ENCODE measurements at regions not wholly inside any gene's neighbourhood (a gene's known extent, or its start where the extent isn't known, plus 50 kb on each side); places are given as distances from the start of the nearest gene placed in this dataset.

- TF ChIP-seq, protein P1, sequence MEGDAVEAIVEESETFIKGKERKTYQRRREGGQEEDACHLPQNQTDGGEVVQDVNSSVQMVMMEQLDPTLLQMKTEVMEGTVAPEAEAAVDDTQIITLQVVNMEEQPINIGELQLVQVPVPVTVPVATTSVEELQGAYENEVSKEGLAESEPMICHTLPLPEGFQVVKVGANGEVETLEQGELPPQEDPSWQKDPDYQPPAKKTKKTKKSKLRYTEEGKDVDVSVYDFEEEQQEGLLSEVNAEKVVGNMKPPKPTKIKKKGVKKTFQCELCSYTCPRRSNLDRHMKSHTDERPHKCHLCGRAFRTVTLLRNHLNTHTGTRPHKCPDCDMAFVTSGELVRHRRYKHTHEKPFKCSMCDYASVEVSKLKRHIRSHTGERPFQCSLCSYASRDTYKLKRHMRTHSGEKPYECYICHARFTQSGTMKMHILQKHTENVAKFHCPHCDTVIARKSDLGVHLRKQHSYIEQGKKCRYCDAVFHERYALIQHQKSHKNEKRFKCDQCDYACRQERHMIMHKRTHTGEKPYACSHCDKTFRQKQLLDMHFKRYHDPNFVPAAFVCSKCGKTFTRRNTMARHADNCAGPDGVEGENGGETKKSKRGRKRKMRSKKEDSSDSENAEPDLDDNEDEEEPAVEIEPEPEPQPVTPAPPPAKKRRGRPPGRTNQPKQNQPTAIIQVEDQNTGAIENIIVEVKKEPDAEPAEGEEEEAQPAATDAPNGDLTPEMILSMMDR (IDR thresholded peaks at IDR 0.05), result no peak
- TF ChIP-seq POLR2A (IDR thresholded peaks at IDR 0.05) (no peak), POLR2AphosphoS5 (IDR thresholded peaks at IDR 0.05) (no peak)
These were observed 57.9 kb upstream of the SSBP3 start for GRCh38 chr1:54464031-54464476.
